BE2C (cell line): ENCODE measurements at regions not wholly inside any gene's neighbourhood (a gene's known extent, or its start where the extent isn't known, plus 50 kb on each side); places are given as distances from the start of the nearest gene placed in this dataset.

ENCODE experiments used
- DNase-seq: peaks from one replicate; pipeline ENCODE4 v3.0.0-alpha.2; 2020
- H3K27me3 ChIP-seq: fragments of 250-450 bp; sonication (Bioruptor Pico); 2 replicates; pipeline ENCODE4 v1.5.1; 2020; ENCODE audit warnings: mild to moderate bottlenecking
- H3K36me3 ChIP-seq: fragments of 250-450 bp; sonication (Bioruptor Pico); 2 replicates; pipeline ENCODE4 v1.5.1; 2020; ENCODE audit warnings: mild to moderate bottlenecking
- H3K4me1 ChIP-seq: fragments of 250-450 bp; sonication (Bioruptor Pico); 2 replicates; pipeline ENCODE4 v1.5.1; 2020
- H3K4me3 ChIP-seq: 2 replicates; pipeline ENCODE4 v1.5.1; 2011; ENCODE audit warnings: low read depth, low read length
- H3K9me3 ChIP-seq: fragments of 250-450 bp; sonication (Bioruptor Pico); 2 replicates; pipeline ENCODE4 v1.5.1; 2020
- TF ChIP-seq, protein P1 (sequence below): IDR thresholded peaks from 2 replicates; pipeline ENCODE4 v1.5.1; 2012; ENCODE audit warnings: mild to moderate bottlenecking, low read depth, low read length

DNA sequence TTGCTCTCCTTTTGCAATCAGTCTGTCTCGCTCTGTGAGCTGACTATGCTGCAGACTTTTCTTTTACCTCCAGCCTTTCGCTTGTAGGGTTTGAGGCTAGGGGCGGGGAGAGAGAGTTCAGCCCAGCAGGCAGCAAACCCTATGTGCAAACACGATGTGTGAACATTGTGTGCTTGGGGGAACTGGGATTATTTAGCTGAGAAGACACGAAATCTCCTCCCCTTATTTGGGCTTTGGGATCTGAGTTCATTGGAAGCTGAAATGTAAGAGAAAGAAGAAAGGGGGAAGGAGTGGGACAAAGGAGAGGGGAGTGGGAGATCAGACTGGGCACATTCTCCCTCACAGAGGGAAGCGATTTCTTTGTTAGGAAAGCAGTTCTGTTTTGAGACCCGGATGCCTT, 189.6 kb upstream of the TNP1 start:
- TF ChIP-seq, protein P1, sequence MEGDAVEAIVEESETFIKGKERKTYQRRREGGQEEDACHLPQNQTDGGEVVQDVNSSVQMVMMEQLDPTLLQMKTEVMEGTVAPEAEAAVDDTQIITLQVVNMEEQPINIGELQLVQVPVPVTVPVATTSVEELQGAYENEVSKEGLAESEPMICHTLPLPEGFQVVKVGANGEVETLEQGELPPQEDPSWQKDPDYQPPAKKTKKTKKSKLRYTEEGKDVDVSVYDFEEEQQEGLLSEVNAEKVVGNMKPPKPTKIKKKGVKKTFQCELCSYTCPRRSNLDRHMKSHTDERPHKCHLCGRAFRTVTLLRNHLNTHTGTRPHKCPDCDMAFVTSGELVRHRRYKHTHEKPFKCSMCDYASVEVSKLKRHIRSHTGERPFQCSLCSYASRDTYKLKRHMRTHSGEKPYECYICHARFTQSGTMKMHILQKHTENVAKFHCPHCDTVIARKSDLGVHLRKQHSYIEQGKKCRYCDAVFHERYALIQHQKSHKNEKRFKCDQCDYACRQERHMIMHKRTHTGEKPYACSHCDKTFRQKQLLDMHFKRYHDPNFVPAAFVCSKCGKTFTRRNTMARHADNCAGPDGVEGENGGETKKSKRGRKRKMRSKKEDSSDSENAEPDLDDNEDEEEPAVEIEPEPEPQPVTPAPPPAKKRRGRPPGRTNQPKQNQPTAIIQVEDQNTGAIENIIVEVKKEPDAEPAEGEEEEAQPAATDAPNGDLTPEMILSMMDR: no peak
- no peak for DNase-seq
- Histone ChIP-seq H3K4me3 (no peak overlapping the region), H3K4me1 (no peaks in the 10 kb centered on the region), H3K36me3 (no peaks in the 10 kb centered on the region), H3K9me3 (no peaks in the 10 kb centered on the region), H3K27me3 (no peaks in the 10 kb centered on the region)

DNA sequence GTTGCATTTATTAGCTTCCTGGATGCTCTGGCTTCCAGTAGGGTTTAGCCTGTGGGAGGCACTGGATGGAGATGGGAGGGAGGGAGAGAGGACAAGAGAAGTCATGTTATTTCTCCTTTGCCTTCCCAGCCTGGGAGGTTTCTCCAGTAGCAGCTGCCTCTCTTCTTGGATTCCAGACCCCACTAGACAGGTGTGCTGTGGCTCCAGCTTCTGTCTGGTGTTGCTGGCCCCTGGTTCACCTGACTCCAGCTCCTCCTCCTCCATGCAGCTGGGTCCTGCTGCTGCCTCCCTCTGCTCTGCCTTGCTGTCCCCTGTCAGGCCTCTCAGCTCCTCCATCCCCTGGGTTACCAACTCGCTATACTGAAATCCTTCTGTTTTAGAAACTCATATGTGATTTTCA, 188.9 kb upstream of the TNP1 start:
- no peaks in the 10 kb centered on the region for H3K27me3 ChIP-seq
- no peaks in the 10 kb centered on the region for H3K36me3 ChIP-seq
- no peak for DNase-seq
- TF ChIP-seq, protein P1: no peak
- H3K9me3 ChIP-seq: no peaks in the 10 kb centered on the region
- no peaks in the 10 kb centered on the region for H3K4me1 ChIP-seq
- H3K4me3 ChIP-seq: no peak overlapping the region

DNA sequence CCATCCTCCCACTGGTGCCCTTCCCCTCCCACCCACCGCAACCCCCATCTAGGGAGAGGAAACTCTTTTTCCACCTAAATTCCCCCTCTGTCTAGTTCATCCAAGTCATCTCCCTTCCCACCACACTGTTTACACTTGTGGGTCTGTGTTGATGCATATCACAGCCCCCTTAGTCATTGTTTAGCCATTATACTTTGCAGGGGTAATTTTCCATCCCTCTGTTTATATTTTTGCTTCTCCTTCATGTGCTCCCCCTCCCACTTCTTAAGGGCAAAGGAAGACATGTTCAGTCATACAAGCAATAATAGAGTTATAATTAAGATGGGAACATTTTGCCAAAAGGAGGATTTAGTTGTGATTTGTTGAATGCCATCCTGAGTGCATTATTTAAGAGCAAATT, 187.8 kb upstream of the TNP1 start:
- Histone ChIP-seq H3K36me3 (no peaks in the 10 kb centered on the region), H3K4me3 (no peak overlapping the region), H3K9me3 (no peaks in the 10 kb centered on the region), H3K4me1 (no peaks in the 10 kb centered on the region), H3K27me3 (no peaks in the 10 kb centered on the region)
- TF ChIP-seq, protein P1: no peak
- no peak for DNase-seq

DNA sequence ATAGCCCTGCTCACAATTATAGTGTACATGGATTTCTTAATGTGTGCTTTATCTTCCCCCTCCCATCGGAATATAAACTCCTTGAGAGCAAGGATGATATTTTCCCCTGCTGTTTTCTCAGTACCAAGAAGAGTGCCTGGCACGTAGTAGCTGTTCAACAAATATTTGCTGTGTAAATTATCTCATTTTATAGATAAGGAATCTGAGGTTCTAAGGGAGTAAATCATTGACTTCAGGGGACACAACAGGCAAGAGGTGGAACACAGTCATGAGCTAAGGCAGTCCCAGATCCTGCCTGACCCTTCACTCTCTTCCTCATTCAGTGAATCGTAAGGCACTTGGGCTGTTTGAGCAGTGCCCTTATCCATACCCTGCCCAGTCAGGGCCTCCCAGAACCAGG, 187.3 kb upstream of the TNP1 start:
- Histone ChIP-seq H3K36me3 (no peaks in the 10 kb centered on the region), H3K4me1 (no peaks in the 10 kb centered on the region), H3K4me3 (no peak overlapping the region), H3K27me3 (no peaks in the 10 kb centered on the region), H3K9me3 (no peaks in the 10 kb centered on the region)
- TF ChIP-seq, protein P1: no peak
- no peak for DNase-seq

DNA sequence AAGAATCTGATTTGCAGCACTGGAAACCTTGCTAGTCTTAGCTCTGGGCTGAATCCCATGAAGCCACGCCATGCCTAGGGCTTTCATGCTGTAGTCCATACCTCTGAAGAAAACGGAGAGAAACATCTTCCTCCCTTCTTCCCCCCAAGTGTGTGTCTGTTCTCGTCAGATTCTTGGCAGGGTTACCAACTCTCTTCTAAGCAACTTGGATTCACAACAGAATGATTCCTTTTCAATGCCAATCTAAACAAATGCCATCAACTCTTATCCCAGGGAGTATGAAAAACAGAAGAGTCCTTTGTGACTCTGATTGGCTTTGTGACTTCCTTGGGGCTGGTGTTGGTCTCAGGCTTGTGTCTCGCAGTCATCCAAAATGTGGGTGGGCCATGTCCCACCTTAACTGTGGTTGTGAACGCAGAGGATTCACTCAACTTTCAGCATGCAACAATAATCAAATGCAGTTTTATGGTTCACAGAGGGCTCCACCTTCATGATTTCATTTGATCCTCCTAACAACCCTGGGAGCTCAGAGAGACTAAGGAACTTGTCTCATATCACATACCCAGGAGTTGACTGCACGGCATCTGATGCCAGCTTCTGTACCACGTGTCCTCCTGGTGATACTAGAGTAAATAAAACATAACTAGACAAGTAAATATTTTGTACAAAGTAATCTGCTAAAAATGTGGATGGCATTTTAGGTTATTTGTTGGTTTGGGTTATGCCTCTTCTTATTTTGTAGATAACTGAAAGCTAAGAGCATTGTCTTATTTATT, 186.0 kb upstream of the TNP1 start:
- H3K27me3 ChIP-seq: no peaks in the 10 kb centered on the region
- no peak for DNase-seq
- H3K4me3 ChIP-seq: no peak overlapping the region
- H3K9me3 ChIP-seq: no peaks in the 10 kb centered on the region
- H3K4me1 ChIP-seq: no peaks in the 10 kb centered on the region
- H3K36me3 ChIP-seq: no peaks in the 10 kb centered on the region
- TF ChIP-seq, protein P1: no peak

DNA sequence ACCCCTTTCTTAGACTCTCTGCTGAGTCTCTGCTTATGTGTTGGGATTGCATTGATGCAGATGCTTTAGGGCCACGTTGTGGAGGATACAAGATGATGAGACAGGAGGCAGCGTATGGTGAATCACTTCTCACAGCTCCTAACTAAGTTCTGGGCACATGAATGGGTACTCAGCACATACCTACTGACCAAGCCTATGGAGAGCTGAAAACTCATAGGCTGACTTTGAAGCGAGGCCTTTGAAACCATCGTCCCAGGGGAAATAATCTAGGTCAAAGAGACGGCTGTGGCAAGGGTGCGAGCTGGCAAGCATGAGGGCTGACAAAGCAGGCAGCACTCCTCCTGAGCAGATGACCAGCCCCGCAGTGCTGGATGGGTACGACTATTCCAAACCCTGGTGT, 180.2 kb upstream of the TNP1 start:
- H3K9me3 ChIP-seq: peaks cover 2% of the 10 kb centered on the region; the same call in 1 of the 2 replicates
- DNase-seq: no peak
- H3K36me3 ChIP-seq: no peaks in the 10 kb centered on the region
- no peak overlapping the region for H3K4me3 ChIP-seq
- no peaks in the 10 kb centered on the region for H3K27me3 ChIP-seq
- TF ChIP-seq, protein P1: no peak
- peaks cover 15% of the 10 kb centered on the region for H3K4me1 ChIP-seq
